GM18867 (cell line): ENCODE measurements at regions not wholly inside any gene's neighbourhood (a gene's known extent, or its start where the extent isn't known, plus 50 kb on each side); places are given as distances from the start of the nearest gene placed in this dataset.

Experiments
- ATAC-seq: cut with Tn5 transposase; IDR thresholded peaks from one replicate; pipeline ENCODE4 v1.9.1; 2021; ENCODE audit warnings: mild to moderate bottlenecking, moderate library complexity; ENCODE audit not compliant: unreplicated experiment

DNA sequence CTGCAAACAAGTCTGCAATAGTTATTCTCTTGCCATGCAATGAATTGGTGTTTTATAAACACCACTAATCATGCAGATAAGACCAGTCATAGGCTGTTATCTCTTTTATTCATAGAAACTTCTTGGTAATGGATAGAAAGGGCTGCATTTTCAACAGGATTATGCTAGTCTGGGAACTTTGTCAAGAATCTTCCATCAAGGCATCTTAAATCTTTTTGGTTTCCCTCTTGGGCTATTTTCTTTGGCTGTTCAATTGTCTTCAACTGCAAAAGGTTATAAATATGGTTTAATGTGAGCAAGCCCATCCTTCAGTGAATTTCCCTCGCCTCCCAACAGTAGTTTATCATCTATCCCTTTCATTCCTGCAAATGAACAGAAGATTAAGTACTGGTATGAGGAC is 59.0 kb upstream of the MINAR1 start:
- no peak for ATAC-seq

GRCh38 chr15:79373728-79374127 is 58.4 kb upstream of the MINAR1 start:
- no peak for ATAC-seq

- ATAC-seq: no peak
Measured at GRCh38 chr15:79376383-79376782, 55.8 kb upstream of the MINAR1 start.

- ATAC-seq: no peak
Measured at GRCh38 chr15:79378394-79379109, 53.6 kb upstream of the MINAR1 start.

DNA sequence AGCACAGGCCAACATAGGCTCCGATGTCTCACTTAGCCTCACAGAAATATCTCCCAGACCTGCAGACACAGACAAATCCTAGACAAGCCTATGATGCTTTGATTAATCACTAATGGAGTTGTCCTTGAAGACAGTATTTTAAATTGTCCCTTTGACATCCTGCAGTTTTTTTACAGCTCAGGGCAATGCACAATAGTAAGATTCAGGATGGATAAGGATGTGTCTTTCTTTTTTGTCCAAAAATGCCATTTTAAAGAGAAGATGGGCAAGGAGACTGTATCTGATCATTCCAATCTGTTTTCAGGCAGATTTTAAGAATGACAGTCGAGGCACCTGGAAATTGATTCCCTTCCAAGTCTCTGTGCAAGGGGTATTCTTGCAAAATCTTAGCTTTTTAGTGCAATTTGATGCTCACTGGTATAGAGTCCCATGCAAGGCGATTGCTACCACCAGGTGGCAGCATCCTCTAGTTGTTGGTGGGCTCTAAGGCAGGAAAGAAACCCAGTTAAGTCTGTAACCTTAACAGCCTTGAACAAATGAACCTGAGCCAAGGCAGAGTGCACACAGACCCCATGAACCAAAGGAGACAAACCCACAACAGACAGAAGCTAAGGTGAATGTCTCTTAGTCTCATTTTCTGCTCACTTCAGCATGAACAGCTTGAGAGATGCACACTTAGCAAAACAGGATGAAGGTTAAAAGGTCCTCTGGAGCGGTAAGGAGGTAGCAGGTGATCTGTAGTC is 51.2 kb upstream of the MINAR1 start:
- ATAC-seq: peak; percentile 66

DNA sequence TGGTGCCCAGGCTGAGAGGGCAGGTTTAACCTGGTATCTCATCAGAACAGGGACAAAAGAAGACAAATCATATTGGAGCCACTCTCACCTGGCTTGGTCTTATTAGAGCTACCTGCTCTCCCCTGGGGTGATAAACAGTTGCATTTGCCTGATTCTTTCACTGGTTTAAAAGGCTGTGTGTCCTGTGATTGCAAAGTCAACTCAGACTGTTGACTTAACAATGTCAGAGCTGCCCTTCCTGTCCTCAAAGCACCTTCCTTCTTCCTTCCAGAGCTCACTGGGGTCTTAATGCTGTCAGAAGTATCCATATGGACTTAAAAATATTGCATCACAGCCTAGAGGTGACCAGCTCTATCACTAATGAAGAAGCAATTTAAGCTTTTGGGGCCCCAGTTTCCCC is 50.5 kb upstream of the MINAR1 start:
- no peak for ATAC-seq
